ENCODE measurements at regions not wholly inside any gene's neighbourhood (a gene's known extent, or its start where the extent isn't known, plus 50 kb on each side); places are given as distances from the start of the nearest gene placed in this dataset.

- TF ChIP-seq POLR2AphosphoS5 (IDR thresholded peaks at IDR 0.05; ENCODE audit: low read depth, low read length) (no peak), TAF1 (IDR thresholded peaks at IDR 0.05; ENCODE audit: borderline replicate concordance, insufficient read depth, low read length) (no peak), REST (IDR thresholded peaks at IDR 0.05; ENCODE audit: insufficient read depth in 1 of 2, low read depth in 2 of 2, low read length in 2 of 2) (no peak), SIN3A (IDR thresholded peaks at IDR 0.05; ENCODE audit: borderline replicate concordance, insufficient read depth, low read length) (no peak), FOXP2 (optimal IDR thresholded peaks at IDR 0.05; ENCODE audit: borderline replicate concordance, extremely low read depth, extremely low read length, insufficient read depth) (no peak)
These were observed 101.7 kb downstream of the ZIC5 start for GRCh38 chr13:99869830-99870229.

DNA sequence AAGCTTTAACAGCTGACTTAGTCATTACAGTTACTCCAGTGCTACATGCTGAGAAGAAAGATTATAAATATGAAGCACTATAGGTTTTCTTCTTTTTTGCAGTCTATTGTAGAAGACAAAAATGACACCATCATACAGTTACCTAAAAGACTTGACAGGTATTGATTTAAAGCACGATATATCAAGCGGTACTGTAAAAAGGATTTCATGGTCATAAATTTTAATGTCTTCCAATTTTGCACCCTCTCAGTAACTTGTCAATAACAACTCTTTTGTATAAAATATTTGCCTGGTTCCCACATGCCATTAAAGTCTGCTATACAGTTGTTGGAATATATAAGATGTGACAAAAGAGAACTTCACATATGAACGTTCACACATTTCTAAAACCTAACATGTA is 102.8 kb downstream of the ZIC5 start:
- TF ChIP-seq FOXP2 (optimal IDR thresholded peaks at IDR 0.05; ENCODE audit: borderline replicate concordance, extremely low read depth, extremely low read length, insufficient read depth) = no peak
- no peak for TF ChIP-seq REST (IDR thresholded peaks at IDR 0.05; ENCODE audit: insufficient read depth in 1 of 2, low read depth in 2 of 2, low read length in 2 of 2)
- TF ChIP-seq POLR2AphosphoS5 (IDR thresholded peaks at IDR 0.05; ENCODE audit: low read depth, low read length) = no peak
- TF ChIP-seq SIN3A (IDR thresholded peaks at IDR 0.05; ENCODE audit: borderline replicate concordance, insufficient read depth, low read length) = no peak
- no peak for TF ChIP-seq TAF1 (IDR thresholded peaks at IDR 0.05; ENCODE audit: borderline replicate concordance, insufficient read depth, low read length)

DNA sequence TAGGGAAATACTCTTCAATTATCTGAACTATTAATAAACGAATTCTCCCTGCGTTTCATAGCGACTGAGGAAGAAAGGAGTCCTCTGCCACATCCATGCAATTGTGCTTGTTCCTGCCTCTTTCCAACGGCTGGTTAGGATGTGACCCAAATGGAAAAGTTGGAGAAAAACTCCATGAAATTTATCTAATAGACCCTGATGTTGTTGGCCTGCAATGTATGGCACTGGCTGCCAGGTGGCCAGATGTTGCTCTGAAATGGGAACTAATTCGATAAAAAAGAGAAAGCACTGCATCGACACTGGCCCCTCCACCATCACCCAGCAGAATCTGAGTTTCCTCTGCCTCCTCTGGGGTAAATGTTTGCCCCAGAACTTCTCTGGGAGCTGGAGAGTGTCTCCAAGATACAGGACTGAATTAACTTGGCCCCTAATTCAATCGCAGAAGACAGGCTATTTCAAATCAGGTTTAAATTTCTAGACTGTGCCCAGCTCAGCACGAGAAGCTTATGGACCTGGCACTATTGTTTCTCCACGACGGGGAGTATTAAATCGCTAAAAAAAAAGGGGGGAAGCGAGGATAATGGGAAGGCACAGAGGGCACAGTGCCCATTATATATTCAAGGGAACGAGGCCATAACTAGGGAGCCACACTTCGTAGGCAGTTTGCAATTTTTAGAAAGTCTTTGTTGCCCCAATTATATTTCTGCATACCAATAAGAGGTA is 103.9 kb downstream of the ZIC5 start:
- TF ChIP-seq TAF1 (IDR thresholded peaks at IDR 0.05; ENCODE audit: borderline replicate concordance, insufficient read depth, low read length) (no peak), POLR2AphosphoS5 (IDR thresholded peaks at IDR 0.05; ENCODE audit: low read depth, low read length) (no peak)

GRCh38 chr13:99866781-99867180 is 104.8 kb downstream of the ZIC5 start:
- TF ChIP-seq POLR2AphosphoS5 (IDR thresholded peaks at IDR 0.05; ENCODE audit: low read depth, low read length) (no peak), REST (IDR thresholded peaks at IDR 0.05; ENCODE audit: insufficient read depth in 1 of 2, low read depth in 2 of 2, low read length in 2 of 2) (no peak), TAF1 (IDR thresholded peaks at IDR 0.05; ENCODE audit: borderline replicate concordance, insufficient read depth, low read length) (no peak), FOXP2 (optimal IDR thresholded peaks at IDR 0.05; ENCODE audit: borderline replicate concordance, extremely low read depth, extremely low read length, insufficient read depth) (no peak), SIN3A (IDR thresholded peaks at IDR 0.05; ENCODE audit: borderline replicate concordance, insufficient read depth, low read length) (no peak)

- no peak for TF ChIP-seq FOXP2 (optimal IDR thresholded peaks at IDR 0.05; ENCODE audit: borderline replicate concordance, extremely low read depth, extremely low read length, insufficient read depth)
- TF ChIP-seq SIN3A (IDR thresholded peaks at IDR 0.05; ENCODE audit: borderline replicate concordance, insufficient read depth, low read length) = no peak
- no peak for TF ChIP-seq TAF1 (IDR thresholded peaks at IDR 0.05; ENCODE audit: borderline replicate concordance, insufficient read depth, low read length)
- TF ChIP-seq REST (IDR thresholded peaks at IDR 0.05; ENCODE audit: insufficient read depth in 1 of 2, low read depth in 2 of 2, low read length in 2 of 2) = no peak
- no peak for TF ChIP-seq POLR2AphosphoS5 (IDR thresholded peaks at IDR 0.05; ENCODE audit: low read depth, low read length)
These were observed 106.1 kb downstream of the ZIC5 start for GRCh38 chr13:99865420-99865930.

Data from PFSK-1 (cell line).